ENCODE measurements at regions not wholly inside any gene's neighbourhood (a gene's known extent, or its start where the extent isn't known, plus 50 kb on each side); places are given as distances from the start of the nearest gene placed in this dataset.
A peak's percentile ranks its signal among the peaks of the same experiment; 100 is the strongest.

DNA sequence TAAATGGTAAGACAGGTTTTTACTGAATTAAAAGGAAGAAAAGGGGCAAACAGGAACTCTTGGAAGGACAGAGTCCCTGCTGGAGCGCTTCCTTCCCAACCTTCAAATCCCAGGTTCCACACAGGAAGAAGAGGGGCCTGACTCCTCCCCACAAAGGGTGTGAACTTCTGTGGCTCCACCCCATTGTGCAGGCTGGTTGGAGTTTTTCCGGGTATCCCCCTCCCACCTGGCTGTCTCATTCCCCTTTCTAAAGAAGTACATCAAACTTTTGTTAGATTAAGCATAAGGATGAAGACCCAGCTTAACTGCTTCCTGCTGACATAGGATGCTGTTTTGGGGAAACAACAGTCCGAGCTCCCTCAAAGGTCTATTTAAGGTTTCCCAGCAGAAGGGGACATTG, 187.7 kb downstream of the FCRL5 start:
- ATAC-seq (ENCODE audit: insufficient read depth, low FRiP score) (no peak), DNase-seq (no peak)
- H3K36me3 ChIP-seq (ENCODE audit: control insufficient read depth in 4 of 4, insufficient read depth in 4 of 4, low read length in 4 of 4) = no peaks in the 10 kb centered on the region
- no peak overlapping the region for H3K27ac ChIP-seq (ENCODE audit: low read depth in 1 of 2, low read length in 1 of 2)
- H3K9me3 ChIP-seq (ENCODE audit: control insufficient read depth in 4 of 4, insufficient read depth in 3 of 4, low read length in 3 of 4) = no peaks in the 10 kb centered on the region
- no peaks in the 10 kb centered on the region for H3K27me3 ChIP-seq (ENCODE audit: control insufficient read depth in 3 of 3, insufficient read depth in 3 of 3, low read length in 2 of 3)
- H3K4me3 ChIP-seq = no peak overlapping the region
- whole genome bisulfite sequencing, 2 donors = 88 to 93% methylated on average over 3 of the region's 3 CpGs
- no peak overlapping the region for H3K9ac ChIP-seq (ENCODE audit: insufficient read depth in 1 of 2, low read length in 2 of 2)
- no peaks in the 10 kb centered on the region for H3K4me1 ChIP-seq (ENCODE audit: control insufficient read depth in 5 of 5, insufficient read depth in 5 of 5, low read length in 5 of 5)
- TF ChIP-seq, protein P1, sequence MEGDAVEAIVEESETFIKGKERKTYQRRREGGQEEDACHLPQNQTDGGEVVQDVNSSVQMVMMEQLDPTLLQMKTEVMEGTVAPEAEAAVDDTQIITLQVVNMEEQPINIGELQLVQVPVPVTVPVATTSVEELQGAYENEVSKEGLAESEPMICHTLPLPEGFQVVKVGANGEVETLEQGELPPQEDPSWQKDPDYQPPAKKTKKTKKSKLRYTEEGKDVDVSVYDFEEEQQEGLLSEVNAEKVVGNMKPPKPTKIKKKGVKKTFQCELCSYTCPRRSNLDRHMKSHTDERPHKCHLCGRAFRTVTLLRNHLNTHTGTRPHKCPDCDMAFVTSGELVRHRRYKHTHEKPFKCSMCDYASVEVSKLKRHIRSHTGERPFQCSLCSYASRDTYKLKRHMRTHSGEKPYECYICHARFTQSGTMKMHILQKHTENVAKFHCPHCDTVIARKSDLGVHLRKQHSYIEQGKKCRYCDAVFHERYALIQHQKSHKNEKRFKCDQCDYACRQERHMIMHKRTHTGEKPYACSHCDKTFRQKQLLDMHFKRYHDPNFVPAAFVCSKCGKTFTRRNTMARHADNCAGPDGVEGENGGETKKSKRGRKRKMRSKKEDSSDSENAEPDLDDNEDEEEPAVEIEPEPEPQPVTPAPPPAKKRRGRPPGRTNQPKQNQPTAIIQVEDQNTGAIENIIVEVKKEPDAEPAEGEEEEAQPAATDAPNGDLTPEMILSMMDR (IDR thresholded peaks at IDR 0.05; ENCODE audit: control extremely low read depth, extremely low read depth) = no peak

DNA sequence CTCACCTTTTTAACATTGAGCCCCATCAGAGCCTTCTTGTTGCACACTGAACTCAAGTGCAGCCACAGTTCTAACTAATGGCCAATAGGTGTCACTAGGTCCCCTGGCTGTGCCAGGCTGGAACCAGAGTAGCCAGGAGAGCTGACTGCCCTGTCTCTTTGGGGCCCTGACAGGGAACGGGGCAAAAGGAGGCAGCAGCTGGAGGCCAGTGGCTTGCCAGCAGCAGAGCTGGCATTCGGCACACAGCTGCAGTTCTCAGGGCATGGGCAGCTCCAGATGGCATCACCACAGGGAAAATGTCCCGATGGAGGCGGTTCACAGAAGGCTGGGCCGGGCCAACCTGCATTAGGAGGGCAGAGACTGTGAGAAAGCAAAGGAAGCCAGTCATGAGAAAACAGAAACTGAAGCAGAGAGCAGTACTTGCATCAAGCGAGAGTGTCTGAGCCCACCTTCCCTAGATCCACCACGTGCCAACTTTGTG, 188.6 kb downstream of the FCRL5 start:
- WGBS, 2 donors = 85 to 89% methylated on average over 7 of the region's 7 CpGs
- ATAC-seq (ENCODE audit: insufficient read depth, low FRiP score) = no peak

DNA sequence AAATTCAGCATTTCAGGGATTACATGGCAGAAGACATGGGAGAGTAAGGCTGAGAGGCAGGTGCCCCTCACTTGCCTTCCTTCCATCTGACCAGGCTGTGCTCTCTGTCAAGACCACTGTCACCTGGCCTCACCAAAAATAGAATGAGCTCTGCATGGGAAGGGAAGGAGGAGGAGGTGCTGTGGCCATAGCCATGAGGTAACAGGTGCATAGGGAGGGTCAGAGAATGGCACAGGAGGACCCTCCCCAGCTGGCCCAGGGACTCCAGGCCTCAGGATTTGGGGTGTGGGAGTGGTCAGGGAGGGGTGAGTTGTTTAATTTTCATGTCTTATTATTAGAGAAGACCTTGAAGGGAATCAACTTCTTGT, 192.3 kb downstream of the FCRL5 start:
- Histone ChIP-seq H3K9ac (ENCODE audit: insufficient read depth in 1 of 2, low read length in 2 of 2) (no peak overlapping the region), H3K36me3 (ENCODE audit: control insufficient read depth in 4 of 4, insufficient read depth in 4 of 4, low read length in 4 of 4) (no peaks in the 10 kb centered on the region), H3K27ac (ENCODE audit: low read depth in 1 of 2, low read length in 1 of 2) (no peak overlapping the region), H3K4me3 (no peak overlapping the region), H3K27me3 (ENCODE audit: control insufficient read depth in 3 of 3, insufficient read depth in 3 of 3, low read length in 2 of 3) (no peaks in the 10 kb centered on the region), H3K4me1 (ENCODE audit: control insufficient read depth in 5 of 5, insufficient read depth in 5 of 5, low read length in 5 of 5) (no peaks in the 10 kb centered on the region), H3K9me3 (ENCODE audit: control insufficient read depth in 4 of 4, insufficient read depth in 3 of 4, low read length in 3 of 4) (peaks cover 0 to 1% (median 0%) of the 10 kb centered on the region in 4 donors)
- TF ChIP-seq, protein P1 (IDR thresholded peaks at IDR 0.05; ENCODE audit: control extremely low read depth, extremely low read depth) = no peak
- no peak for ATAC-seq (ENCODE audit: insufficient read depth, low FRiP score)
- DNase-seq = no peak

More for the DNA sequence above, 188.6 kb downstream of the FCRL5 start:
- no peaks in the 10 kb centered on the region for H3K4me1 ChIP-seq (ENCODE audit: control insufficient read depth in 5 of 5, insufficient read depth in 5 of 5, low read length in 5 of 5)
- no peaks in the 10 kb centered on the region for H3K36me3 ChIP-seq (ENCODE audit: control insufficient read depth in 4 of 4, insufficient read depth in 4 of 4, low read length in 4 of 4)
- H3K4me3 ChIP-seq = no peak overlapping the region
- peaks cover 0 to 1% (median 0%) of the 10 kb centered on the region in 4 donors for H3K9me3 ChIP-seq (ENCODE audit: control insufficient read depth in 4 of 4, insufficient read depth in 3 of 4, low read length in 3 of 4)
- H3K9ac ChIP-seq (ENCODE audit: insufficient read depth in 1 of 2, low read length in 2 of 2) = no peak overlapping the region
- TF ChIP-seq, protein P1 (IDR thresholded peaks at IDR 0.05; ENCODE audit: control extremely low read depth, extremely low read depth) = peak; percentile 0
- H3K27me3 ChIP-seq (ENCODE audit: control insufficient read depth in 3 of 3, insufficient read depth in 3 of 3, low read length in 2 of 3) = no peaks in the 10 kb centered on the region
- DNase-seq = peak in 1 of 3 donors; percentile 22
- H3K27ac ChIP-seq (ENCODE audit: low read depth in 1 of 2, low read length in 1 of 2) = no peak overlapping the region

All from lung (tissue), 11 donors.